Panc1 (cell line): ENCODE measurements at regions not wholly inside any gene's neighbourhood (a gene's known extent, or its start where the extent isn't known, plus 50 kb on each side); places are given as distances from the start of the nearest gene placed in this dataset.

Source experiments
- POLR2AphosphoS5 ChIP-seq: IDR thresholded peaks from 2 replicates; pipeline ENCODE4 v1.6.1; 2012; ENCODE audit warnings: mild to moderate bottlenecking, low read depth, low read length, moderate library complexity
- SIN3A ChIP-seq: IDR thresholded peaks from 2 replicates; pipeline ENCODE4 v1.6.1; 2012; ENCODE audit warnings: low read depth, mild to moderate bottlenecking, low read length, moderate library complexity, borderline replicate concordance; ENCODE audit not compliant: insufficient read depth
- TCF7L2 ChIP-seq: IDR thresholded peaks from 2 replicates; pipeline ENCODE4 v1.6.1; 2011; ENCODE audit warnings: mild to moderate bottlenecking, low read depth, low read length, inconsistent platforms
- TF ChIP-seq, protein P1 (sequence below): fragments of 450-650 bp; IDR thresholded peaks from 2 replicates; pipeline ENCODE4 v1.5.1; 2017; ENCODE audit warnings: mild to moderate bottlenecking
- TF ChIP-seq, protein P2 (sequence below), 2 experiments: IDR thresholded peaks; 2 replicates each; pipeline ENCODE4 v1.6.1; 2011 to 2012; ENCODE audit warnings: low read depth in 2 of 2, control low read depth in 1 of 2, low read length in 1 of 2, mild to moderate bottlenecking in 1 of 2, moderate library complexity in 1 of 2; ENCODE audit not compliant: insufficient read depth in 1 of 2

DNA sequence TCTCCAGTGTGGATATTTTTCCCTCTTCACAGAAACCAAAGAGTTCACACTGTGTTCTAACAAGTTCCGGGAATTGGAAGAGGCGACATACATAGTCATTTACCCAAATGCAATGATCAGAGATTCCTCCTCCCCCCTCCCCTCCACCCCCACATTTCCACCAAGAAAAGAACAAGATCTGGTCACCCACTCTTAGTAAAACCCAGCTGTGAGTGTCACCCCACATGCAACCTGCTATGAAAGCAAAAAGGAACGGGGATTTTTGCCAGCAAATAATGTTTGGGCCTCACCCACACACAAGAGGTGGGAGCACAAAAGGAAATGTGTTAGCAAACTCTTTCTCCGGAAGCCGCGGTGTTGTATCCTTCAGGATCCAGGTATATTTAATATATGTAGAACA, 745.0 kb upstream of the AUTS2 start:
- TF ChIP-seq, protein P1, sequence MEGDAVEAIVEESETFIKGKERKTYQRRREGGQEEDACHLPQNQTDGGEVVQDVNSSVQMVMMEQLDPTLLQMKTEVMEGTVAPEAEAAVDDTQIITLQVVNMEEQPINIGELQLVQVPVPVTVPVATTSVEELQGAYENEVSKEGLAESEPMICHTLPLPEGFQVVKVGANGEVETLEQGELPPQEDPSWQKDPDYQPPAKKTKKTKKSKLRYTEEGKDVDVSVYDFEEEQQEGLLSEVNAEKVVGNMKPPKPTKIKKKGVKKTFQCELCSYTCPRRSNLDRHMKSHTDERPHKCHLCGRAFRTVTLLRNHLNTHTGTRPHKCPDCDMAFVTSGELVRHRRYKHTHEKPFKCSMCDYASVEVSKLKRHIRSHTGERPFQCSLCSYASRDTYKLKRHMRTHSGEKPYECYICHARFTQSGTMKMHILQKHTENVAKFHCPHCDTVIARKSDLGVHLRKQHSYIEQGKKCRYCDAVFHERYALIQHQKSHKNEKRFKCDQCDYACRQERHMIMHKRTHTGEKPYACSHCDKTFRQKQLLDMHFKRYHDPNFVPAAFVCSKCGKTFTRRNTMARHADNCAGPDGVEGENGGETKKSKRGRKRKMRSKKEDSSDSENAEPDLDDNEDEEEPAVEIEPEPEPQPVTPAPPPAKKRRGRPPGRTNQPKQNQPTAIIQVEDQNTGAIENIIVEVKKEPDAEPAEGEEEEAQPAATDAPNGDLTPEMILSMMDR: no peak
- TF ChIP-seq, protein P2, sequence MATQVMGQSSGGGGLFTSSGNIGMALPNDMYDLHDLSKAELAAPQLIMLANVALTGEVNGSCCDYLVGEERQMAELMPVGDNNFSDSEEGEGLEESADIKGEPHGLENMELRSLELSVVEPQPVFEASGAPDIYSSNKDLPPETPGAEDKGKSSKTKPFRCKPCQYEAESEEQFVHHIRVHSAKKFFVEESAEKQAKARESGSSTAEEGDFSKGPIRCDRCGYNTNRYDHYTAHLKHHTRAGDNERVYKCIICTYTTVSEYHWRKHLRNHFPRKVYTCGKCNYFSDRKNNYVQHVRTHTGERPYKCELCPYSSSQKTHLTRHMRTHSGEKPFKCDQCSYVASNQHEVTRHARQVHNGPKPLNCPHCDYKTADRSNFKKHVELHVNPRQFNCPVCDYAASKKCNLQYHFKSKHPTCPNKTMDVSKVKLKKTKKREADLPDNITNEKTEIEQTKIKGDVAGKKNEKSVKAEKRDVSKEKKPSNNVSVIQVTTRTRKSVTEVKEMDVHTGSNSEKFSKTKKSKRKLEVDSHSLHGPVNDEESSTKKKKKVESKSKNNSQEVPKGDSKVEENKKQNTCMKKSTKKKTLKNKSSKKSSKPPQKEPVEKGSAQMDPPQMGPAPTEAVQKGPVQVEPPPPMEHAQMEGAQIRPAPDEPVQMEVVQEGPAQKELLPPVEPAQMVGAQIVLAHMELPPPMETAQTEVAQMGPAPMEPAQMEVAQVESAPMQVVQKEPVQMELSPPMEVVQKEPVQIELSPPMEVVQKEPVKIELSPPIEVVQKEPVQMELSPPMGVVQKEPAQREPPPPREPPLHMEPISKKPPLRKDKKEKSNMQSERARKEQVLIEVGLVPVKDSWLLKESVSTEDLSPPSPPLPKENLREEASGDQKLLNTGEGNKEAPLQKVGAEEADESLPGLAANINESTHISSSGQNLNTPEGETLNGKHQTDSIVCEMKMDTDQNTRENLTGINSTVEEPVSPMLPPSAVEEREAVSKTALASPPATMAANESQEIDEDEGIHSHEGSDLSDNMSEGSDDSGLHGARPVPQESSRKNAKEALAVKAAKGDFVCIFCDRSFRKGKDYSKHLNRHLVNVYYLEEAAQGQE (IDR thresholded peaks at IDR 0.05; ENCODE audit: insufficient read depth in 1 of 2, low read depth in 2 of 2, low read length in 1 of 2): no peak
- no peak for TF ChIP-seq POLR2AphosphoS5
- TF ChIP-seq TCF7L2: no peak
- no peak for TF ChIP-seq SIN3A
